ENCODE measurements at regions not wholly inside any gene's neighbourhood (a gene's known extent, or its start where the extent isn't known, plus 50 kb on each side); places are given as distances from the start of the nearest gene placed in this dataset.

DNA sequence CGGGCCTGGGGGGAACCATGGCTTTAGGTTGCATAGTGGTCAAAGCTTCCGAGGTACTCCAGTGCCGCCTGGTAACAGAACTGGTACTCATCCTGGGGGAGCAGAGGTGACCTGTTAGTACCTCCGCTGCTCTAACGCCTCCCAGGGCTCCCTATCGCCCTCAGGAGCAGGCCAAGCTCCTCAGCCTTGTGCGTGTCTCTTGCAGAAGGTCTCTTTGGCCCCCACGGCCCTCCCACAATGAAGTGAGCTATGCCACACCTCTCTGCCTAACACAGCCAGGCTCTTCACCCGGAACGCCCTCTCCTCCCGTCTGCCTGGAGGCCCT lies 133.9 kb downstream of the PTPRS start:
- ChIA-PET CTCF (no interaction called here), POLR2A (ENCODE audit: unreplicated experiment) (no interaction called here)
- TF ChIP-seq, protein P1, sequence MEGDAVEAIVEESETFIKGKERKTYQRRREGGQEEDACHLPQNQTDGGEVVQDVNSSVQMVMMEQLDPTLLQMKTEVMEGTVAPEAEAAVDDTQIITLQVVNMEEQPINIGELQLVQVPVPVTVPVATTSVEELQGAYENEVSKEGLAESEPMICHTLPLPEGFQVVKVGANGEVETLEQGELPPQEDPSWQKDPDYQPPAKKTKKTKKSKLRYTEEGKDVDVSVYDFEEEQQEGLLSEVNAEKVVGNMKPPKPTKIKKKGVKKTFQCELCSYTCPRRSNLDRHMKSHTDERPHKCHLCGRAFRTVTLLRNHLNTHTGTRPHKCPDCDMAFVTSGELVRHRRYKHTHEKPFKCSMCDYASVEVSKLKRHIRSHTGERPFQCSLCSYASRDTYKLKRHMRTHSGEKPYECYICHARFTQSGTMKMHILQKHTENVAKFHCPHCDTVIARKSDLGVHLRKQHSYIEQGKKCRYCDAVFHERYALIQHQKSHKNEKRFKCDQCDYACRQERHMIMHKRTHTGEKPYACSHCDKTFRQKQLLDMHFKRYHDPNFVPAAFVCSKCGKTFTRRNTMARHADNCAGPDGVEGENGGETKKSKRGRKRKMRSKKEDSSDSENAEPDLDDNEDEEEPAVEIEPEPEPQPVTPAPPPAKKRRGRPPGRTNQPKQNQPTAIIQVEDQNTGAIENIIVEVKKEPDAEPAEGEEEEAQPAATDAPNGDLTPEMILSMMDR (conservative IDR thresholded peaks at IDR 0.05): no peak
- TF ChIP-seq EZH2 (IDR thresholded peaks at IDR 0.05; ENCODE audit: low read depth): no peak
- Histone ChIP-seq H3K27ac (no peak overlapping the region), H3K4me2 (no peak overlapping the region), H2AFZ (no peak overlapping the region), H3K79me2 (ENCODE audit: low read depth) (no peaks in the 10 kb centered on the region), H3K4me3 (no peak overlapping the region), H3K9me2 (ENCODE audit: insufficient read depth) (no peaks in the 10 kb centered on the region), H4K20me1 (ENCODE audit: insufficient read depth) (no peaks in the 10 kb centered on the region), H3F3A (ENCODE audit: insufficient read depth, low read depth) (no peaks in the 10 kb centered on the region), H3K36me3 (ENCODE audit: low read depth) (no peaks in the 10 kb centered on the region), H3K27me3 (ENCODE audit: insufficient read depth, low read depth) (no peaks in the 10 kb centered on the region), H3K9me3 (ENCODE audit: insufficient read depth, low read depth) (no peaks in the 10 kb centered on the region), H3K4me1 (replicated peaks; ENCODE audit: insufficient read depth) (no peaks in the 10 kb centered on the region)
- no peak for DNase-seq
- no TSS peak for BruUV-seq (replicated peaks)
- intact Hi-C loops (cut with micrococcal nuclease; ENCODE audit: unreplicated experiment): no loop called here

DNA sequence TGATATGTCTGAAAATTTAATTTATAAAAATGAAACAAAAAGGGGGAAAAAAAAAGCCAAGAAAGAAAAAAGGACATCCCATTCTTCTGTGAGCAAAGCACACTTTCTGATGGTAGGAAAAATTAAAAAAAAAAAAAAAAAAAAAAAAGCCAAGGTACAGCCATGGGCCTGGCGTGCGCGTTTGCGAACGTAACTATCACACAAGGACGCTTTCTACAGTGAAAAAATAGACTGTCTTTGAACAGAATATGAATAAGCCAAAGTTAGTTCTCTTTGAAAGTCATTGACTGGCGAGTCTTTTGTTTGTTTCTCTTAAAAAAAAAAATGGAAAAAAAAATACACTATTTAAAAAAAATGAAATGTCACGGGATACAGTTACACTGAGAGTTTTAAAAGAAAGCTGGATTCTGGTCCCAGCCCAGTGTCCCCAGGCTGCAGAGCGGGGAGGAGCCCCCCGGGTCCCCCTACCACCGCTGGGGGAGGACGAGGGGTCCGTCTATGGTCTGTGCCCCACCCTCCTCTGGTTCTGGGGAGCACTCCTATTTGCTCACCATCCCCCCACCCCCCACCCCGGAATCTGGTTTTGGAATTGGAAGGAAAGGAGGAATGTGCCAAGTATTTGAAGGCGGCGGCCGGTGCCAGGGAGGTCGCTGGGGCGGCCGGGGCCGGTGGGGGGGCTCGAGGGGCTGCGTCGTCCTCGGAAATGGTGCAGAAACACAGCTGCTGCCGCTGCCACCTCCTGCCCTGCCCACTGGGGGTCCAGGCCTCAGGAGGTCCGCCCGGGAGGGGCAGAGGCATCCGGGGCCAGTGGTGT lies 134.5 kb downstream of the PTPRS start:
- Histone ChIP-seq H3K27me3 (ENCODE audit: insufficient read depth, low read depth) (no peaks in the 10 kb centered on the region), H3K9me3 (ENCODE audit: insufficient read depth, low read depth) (0 out of 2 replicates have a peak, but pooled peaks cover under 1% of the 10 kb centered on the region), H3K36me3 (ENCODE audit: low read depth) (no peaks in the 10 kb centered on the region), H3K4me1 (replicated peaks; ENCODE audit: insufficient read depth) (no peaks in the 10 kb centered on the region), H3K4me2 (no peak overlapping the region), H3F3A (ENCODE audit: insufficient read depth, low read depth) (no peaks in the 10 kb centered on the region), H3K4me3 (no peak overlapping the region), H4K20me1 (ENCODE audit: insufficient read depth) (no peaks in the 10 kb centered on the region), H2AFZ (no peak overlapping the region), H3K79me2 (ENCODE audit: low read depth) (no peaks in the 10 kb centered on the region), H3K27ac (no peak overlapping the region), H3K9me2 (ENCODE audit: insufficient read depth) (no peaks in the 10 kb centered on the region)
- TF ChIP-seq EZH2 (IDR thresholded peaks at IDR 0.05; ENCODE audit: low read depth): no peak
- TF ChIP-seq, protein P1 (conservative IDR thresholded peaks at IDR 0.05): no peak
- intact Hi-C loops (cut with micrococcal nuclease; ENCODE audit: unreplicated experiment): no loop called here
- no peak for DNase-seq
- POLR2A ChIA-PET (ENCODE audit: unreplicated experiment): no interaction called here
- BruUV-seq (replicated peaks): no TSS peak
- CTCF ChIA-PET: no interaction called here

DNA sequence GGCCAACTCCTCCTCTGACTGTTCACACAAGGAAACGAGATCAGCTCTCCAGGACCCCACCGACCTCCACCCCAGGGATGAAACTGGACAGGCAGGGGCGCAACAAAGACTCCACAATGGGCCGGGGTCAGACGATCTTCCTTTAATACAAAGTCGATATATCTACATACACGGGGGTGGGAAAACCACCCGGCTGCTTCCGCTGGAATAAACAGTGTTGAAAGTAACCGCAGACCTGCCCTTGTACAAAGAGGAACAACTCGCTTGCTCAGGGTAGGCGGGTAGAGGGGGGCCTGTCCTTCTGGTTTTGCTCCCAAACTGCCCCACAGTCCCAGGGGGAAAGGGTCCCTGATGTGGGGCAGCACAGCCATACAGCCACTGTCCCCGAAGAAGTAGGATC lies 135.2 kb downstream of the PTPRS start:
- POLR2A ChIA-PET (ENCODE audit: unreplicated experiment): no interaction called here
- no TSS peak for BruUV-seq (replicated peaks)

More for the DNA sequence above, 135.2 kb downstream of the PTPRS start:
- CTCF ChIA-PET: no interaction called here
- Histone ChIP-seq H3F3A (ENCODE audit: insufficient read depth, low read depth) (no peaks in the 10 kb centered on the region), H4K20me1 (ENCODE audit: insufficient read depth) (no peaks in the 10 kb centered on the region), H3K27ac (no peak overlapping the region), H3K4me1 (replicated peaks; ENCODE audit: insufficient read depth) (no peaks in the 10 kb centered on the region), H3K9me3 (ENCODE audit: insufficient read depth, low read depth) (peaks cover 6% of the 10 kb centered on the region; the same call in 1 of the 2 replicates), H3K9me2 (ENCODE audit: insufficient read depth) (no peaks in the 10 kb centered on the region), H2AFZ (no peak overlapping the region), H3K4me2 (no peak overlapping the region), H3K27me3 (ENCODE audit: insufficient read depth, low read depth) (no peaks in the 10 kb centered on the region), H3K79me2 (ENCODE audit: low read depth) (no peaks in the 10 kb centered on the region), H3K4me3 (no peak overlapping the region), H3K36me3 (ENCODE audit: low read depth) (no peaks in the 10 kb centered on the region)
- TF ChIP-seq, protein P1 (conservative IDR thresholded peaks at IDR 0.05): no peak
- TF ChIP-seq EZH2 (IDR thresholded peaks at IDR 0.05; ENCODE audit: low read depth): no peak
- DNase-seq: no peak
- intact Hi-C loops (cut with micrococcal nuclease; ENCODE audit: unreplicated experiment): no loop called here

Data from PC-9 (cell line).